Ishikawa (cell line): ENCODE measurements at regions not wholly inside any gene's neighbourhood (a gene's known extent, or its start where the extent isn't known, plus 50 kb on each side); places are given as distances from the start of the nearest gene placed in this dataset.

Experiments
- CEBPB ChIP-seq: IDR thresholded peaks from 2 replicates; pipeline ENCODE4 v1.6.1; 2012
- CREB1 ChIP-seq: IDR thresholded peaks from 2 replicates; pipeline ENCODE4 v1.6.1; 2012; ENCODE audit warnings: low read depth
- EGR1 ChIP-seq: IDR thresholded peaks from 2 replicates; pipeline ENCODE4 v1.6.1; 2012
- EP300 ChIP-seq: IDR thresholded peaks from 2 replicates; pipeline ENCODE4 v1.6.1; 2012; ENCODE audit warnings: borderline replicate concordance
- FOXM1 ChIP-seq: IDR thresholded peaks from 2 replicates; pipeline ENCODE4 v1.6.1; 2012; ENCODE audit warnings: low read depth, borderline replicate concordance
- RAD21 ChIP-seq: IDR thresholded peaks from 2 replicates; pipeline ENCODE4 v1.6.1; 2012; ENCODE audit warnings: low read depth
- TAF1 ChIP-seq: IDR thresholded peaks from 2 replicates; pipeline ENCODE4 v1.6.1; 2012; ENCODE audit warnings: low read depth, mild to moderate bottlenecking
- TCF12 ChIP-seq: IDR thresholded peaks from 2 replicates; pipeline ENCODE4 v1.6.1; 2012; ENCODE audit warnings: low read depth
- TEAD4 ChIP-seq: IDR thresholded peaks from 2 replicates; pipeline ENCODE4 v1.6.1; 2012
- YY1 ChIP-seq: IDR thresholded peaks from 2 replicates; pipeline ENCODE4 v1.6.1; 2012; ENCODE audit warnings: low read depth
- TF ChIP-seq, protein P1 (sequence below): IDR thresholded peaks from 2 replicates; pipeline ENCODE4 v1.6.1; 2012
- TF ChIP-seq, protein P2 (sequence below): IDR thresholded peaks from 2 replicates; pipeline ENCODE4 v1.6.1; 2012; ENCODE audit warnings: low read depth, mild to moderate bottlenecking

DNA sequence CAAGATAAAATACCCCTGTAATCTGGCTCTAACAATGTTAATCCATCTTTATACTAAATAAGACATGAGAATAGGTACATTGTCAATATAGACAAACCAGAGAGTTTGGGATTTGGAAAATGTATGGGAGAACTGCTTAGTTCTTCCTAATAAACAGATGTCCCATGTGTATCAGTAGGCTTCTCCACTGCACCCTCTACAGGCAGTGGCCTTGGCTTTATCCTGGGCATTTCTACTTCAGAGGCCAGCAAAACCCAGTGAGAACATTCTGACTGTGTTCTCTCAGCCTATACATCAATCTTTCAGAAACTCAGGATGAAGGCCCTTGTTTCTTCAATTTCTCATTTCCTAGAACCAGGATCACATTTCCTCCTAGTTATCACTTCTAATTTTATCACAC, 1167.5 kb upstream of the ACVR2A start:
- no peak for TF ChIP-seq EP300
- TF ChIP-seq FOXM1 = no peak
- TF ChIP-seq, protein P1, sequence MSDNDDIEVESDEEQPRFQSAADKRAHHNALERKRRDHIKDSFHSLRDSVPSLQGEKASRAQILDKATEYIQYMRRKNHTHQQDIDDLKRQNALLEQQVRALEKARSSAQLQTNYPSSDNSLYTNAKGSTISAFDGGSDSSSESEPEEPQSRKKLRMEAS = no peak
- TF ChIP-seq TAF1 = no peak
- no peak for TF ChIP-seq TCF12
- TF ChIP-seq, protein P2, sequence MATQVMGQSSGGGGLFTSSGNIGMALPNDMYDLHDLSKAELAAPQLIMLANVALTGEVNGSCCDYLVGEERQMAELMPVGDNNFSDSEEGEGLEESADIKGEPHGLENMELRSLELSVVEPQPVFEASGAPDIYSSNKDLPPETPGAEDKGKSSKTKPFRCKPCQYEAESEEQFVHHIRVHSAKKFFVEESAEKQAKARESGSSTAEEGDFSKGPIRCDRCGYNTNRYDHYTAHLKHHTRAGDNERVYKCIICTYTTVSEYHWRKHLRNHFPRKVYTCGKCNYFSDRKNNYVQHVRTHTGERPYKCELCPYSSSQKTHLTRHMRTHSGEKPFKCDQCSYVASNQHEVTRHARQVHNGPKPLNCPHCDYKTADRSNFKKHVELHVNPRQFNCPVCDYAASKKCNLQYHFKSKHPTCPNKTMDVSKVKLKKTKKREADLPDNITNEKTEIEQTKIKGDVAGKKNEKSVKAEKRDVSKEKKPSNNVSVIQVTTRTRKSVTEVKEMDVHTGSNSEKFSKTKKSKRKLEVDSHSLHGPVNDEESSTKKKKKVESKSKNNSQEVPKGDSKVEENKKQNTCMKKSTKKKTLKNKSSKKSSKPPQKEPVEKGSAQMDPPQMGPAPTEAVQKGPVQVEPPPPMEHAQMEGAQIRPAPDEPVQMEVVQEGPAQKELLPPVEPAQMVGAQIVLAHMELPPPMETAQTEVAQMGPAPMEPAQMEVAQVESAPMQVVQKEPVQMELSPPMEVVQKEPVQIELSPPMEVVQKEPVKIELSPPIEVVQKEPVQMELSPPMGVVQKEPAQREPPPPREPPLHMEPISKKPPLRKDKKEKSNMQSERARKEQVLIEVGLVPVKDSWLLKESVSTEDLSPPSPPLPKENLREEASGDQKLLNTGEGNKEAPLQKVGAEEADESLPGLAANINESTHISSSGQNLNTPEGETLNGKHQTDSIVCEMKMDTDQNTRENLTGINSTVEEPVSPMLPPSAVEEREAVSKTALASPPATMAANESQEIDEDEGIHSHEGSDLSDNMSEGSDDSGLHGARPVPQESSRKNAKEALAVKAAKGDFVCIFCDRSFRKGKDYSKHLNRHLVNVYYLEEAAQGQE = no peak
- TF ChIP-seq YY1 = no peak
- TF ChIP-seq CREB1 = no peak
- no peak for TF ChIP-seq EGR1
- TF ChIP-seq CEBPB = no peak
- TF ChIP-seq RAD21 = no peak
- TF ChIP-seq TEAD4 = no peak
